Gastroesophageal sphincter (tissue), 4 donors: ENCODE measurements at regions not wholly inside any gene's neighbourhood (a gene's known extent, or its start where the extent isn't known, plus 50 kb on each side); places are given as distances from the start of the nearest gene placed in this dataset.

ENCODE experiments used
- ATAC-seq: fragments of 150-250 bp; one replicate; pipeline ENCODE4 v1.9.1; 2016; ENCODE audit warnings: mild to moderate bottlenecking, moderate library complexity
- H3K27ac ChIP-seq, 4 donors: fragments of 200-600 bp; sonication (generic) in 3 of 4; 1 replicate in 3 of 4; 2 replicates in 1 of 4; pipeline ENCODE4 v1.5.1; 2016 to 2019
- H3K27me3 ChIP-seq: fragments of 200-600 bp; sonication (generic); one replicate; pipeline ENCODE4 v1.5.1; 2019
- H3K36me3 ChIP-seq, 2 donors: fragments of 200-600 bp; sonication (generic); one replicate each; pipeline ENCODE4 v1.5.1; 2019; ENCODE audit warnings: control low read depth in 1 of 2
- H3K4me1 ChIP-seq, 3 donors: fragments of 200-600 bp; sonication (generic); 1 replicate in 2 of 3; 2 replicates in 1 of 3; pipeline ENCODE4 v1.5.1; 2016 to 2019; ENCODE audit warnings: control low read depth in 2 of 3
- H3K4me3 ChIP-seq, 2 donors: fragments of 200-600 bp; sonication (generic); one replicate each; pipeline ENCODE4 v1.5.1; 2019; ENCODE audit warnings: mild to moderate bottlenecking in 1 of 2, moderate library complexity in 1 of 2
- H3K9me3 ChIP-seq, 3 donors: fragments of 200-600 bp; sonication (generic); one replicate each; pipeline ENCODE4 v1.5.1; 2017 to 2019; ENCODE audit warnings: control low read depth in 2 of 3
- CTCF ChIP-seq, 4 experiments: fragments of 200-600 bp in 2 of 4; fragments of 450-650 bp in 2 of 4; sonication (generic) in 1 of 4; IDR thresholded peaks; one replicate each; pipeline ENCODE4 v1.5.1; 2017 to 2019; ENCODE audit warnings: antibody characterized with exemption in 4 of 4, mild to moderate bottlenecking in 2 of 4, moderate library complexity in 2 of 4
- EP300 ChIP-seq: sonication (generic); formaldehyde crosslinking; IDR thresholded peaks from one replicate; pipeline ENCODE4 v1.6.1; 2017; ENCODE audit warnings: antibody characterized with exemption, mild to moderate bottlenecking
- POLR2A ChIP-seq, 2 donors: fragments of 450-650 bp; IDR thresholded peaks; one replicate each; pipeline ENCODE4 v1.6.1; 2017; ENCODE audit warnings: antibody characterized with exemption in 2 of 2, mild to moderate bottlenecking in 2 of 2, moderate library complexity in 1 of 2
- POLR2AphosphoS5 ChIP-seq: sonication (generic); formaldehyde crosslinking; IDR thresholded peaks from one replicate; pipeline ENCODE4 v1.6.1; 2017; ENCODE audit warnings: antibody characterized with exemption
- WGBS, 2 donors: methylation state at CpG; one replicate each; pipeline ENCODE4 v1.1.5; 2018; ENCODE audit warnings: low coverage in 1 of 2; 5-methylcytosine and 5-hydroxymethylcytosine counted together

- WGBS, 2 donors = 69% methylated on average over 4 of the region's 4 CpGs; no CpG with 5 or more reads in 1 of the 2 donors
- Histone ChIP-seq H3K4me1 (no peaks in the 10 kb centered on the region), H3K36me3 (no peaks in the 10 kb centered on the region), H3K4me3 (no peak overlapping the region), H3K27ac (no peak overlapping the region), H3K27me3 (no peaks in the 10 kb centered on the region), H3K9me3 (no peaks in the 10 kb centered on the region)
- no peak for TF ChIP-seq POLR2A (IDR thresholded peaks at IDR 0.05)
- no peak for TF ChIP-seq POLR2AphosphoS5
- TF ChIP-seq CTCF (IDR thresholded peaks at IDR 0.05) = no peak
- no peak for TF ChIP-seq EP300
- ATAC-seq = no peak
These were observed 439.2 kb upstream of the SOX9 start for GRCh38 chr17:71681427-71682173.

GRCh38 chr17:71682174-71682494, 438.7 kb upstream of the SOX9 start:
- H3K9me3 ChIP-seq = no peaks in the 10 kb centered on the region
- H3K27ac ChIP-seq = no peak overlapping the region
- H3K4me1 ChIP-seq = no peaks in the 10 kb centered on the region
- no peak overlapping the region for H3K4me3 ChIP-seq
- H3K36me3 ChIP-seq = no peaks in the 10 kb centered on the region
- 78 to 88% methylated on average over 1 of the region's 1 CpG for WGBS, 2 donors
- TF ChIP-seq POLR2A (IDR thresholded peaks at IDR 0.05) (no peak), CTCF (IDR thresholded peaks at IDR 0.05) (no peak), EP300 (no peak)
- H3K27me3 ChIP-seq = no peaks in the 10 kb centered on the region
- no peak for ATAC-seq

- H3K4me3 ChIP-seq = no peak overlapping the region
- H3K36me3 ChIP-seq = no peaks in the 10 kb centered on the region
- no peaks in the 10 kb centered on the region for H3K4me1 ChIP-seq
- WGBS, 2 donors = 81 to 92% methylated on average over 3 of the region's 3 CpGs
- no peak overlapping the region for H3K27ac ChIP-seq
- no peaks in the 10 kb centered on the region for H3K27me3 ChIP-seq
- TF ChIP-seq EP300 = no peak
- no peak for TF ChIP-seq POLR2AphosphoS5
- TF ChIP-seq CTCF (IDR thresholded peaks at IDR 0.05) = no peak
- TF ChIP-seq POLR2A (IDR thresholded peaks at IDR 0.05) = no peak
- peaks cover 0 to 6% (median 0%) of the 10 kb centered on the region in 3 donors for H3K9me3 ChIP-seq
- no peak for ATAC-seq
These were observed 431.0 kb upstream of the SOX9 start for GRCh38 chr17:71689782-71690181.

GRCh38 chr17:71699907-71700306, 420.9 kb upstream of the SOX9 start:
- ATAC-seq = no peak
- no peak overlapping the region for H3K27ac ChIP-seq
- H3K9me3 ChIP-seq = no peaks in the 10 kb centered on the region
- H3K36me3 ChIP-seq = no peaks in the 10 kb centered on the region
- no peaks in the 10 kb centered on the region for H3K4me1 ChIP-seq
- no peak for TF ChIP-seq CTCF (IDR thresholded peaks at IDR 0.05)
- no peak for TF ChIP-seq EP300
- no peak for TF ChIP-seq POLR2A (IDR thresholded peaks at IDR 0.05)
- no peak for TF ChIP-seq POLR2AphosphoS5
- no peaks in the 10 kb centered on the region for H3K27me3 ChIP-seq
- H3K4me3 ChIP-seq = no peak overlapping the region

GRCh38 chr17:71703701-71704100, 417.1 kb upstream of the SOX9 start:
- Histone ChIP-seq H3K27me3 (no peaks in the 10 kb centered on the region), H3K27ac (no peak overlapping the region), H3K4me3 (no peak overlapping the region), H3K9me3 (no peaks in the 10 kb centered on the region), H3K36me3 (no peaks in the 10 kb centered on the region), H3K4me1 (no peaks in the 10 kb centered on the region)
- no peak for ATAC-seq
- TF ChIP-seq CTCF (IDR thresholded peaks at IDR 0.05) (no peak), EP300 (no peak), POLR2AphosphoS5 (no peak), POLR2A (IDR thresholded peaks at IDR 0.05) (no peak)
- 75 to 83% methylated on average over 1 to 2 of the region's 2 CpGs for WGBS, 2 donors
